HG03066 (cell line): ENCODE measurements at regions not wholly inside any gene's neighbourhood (a gene's known extent, or its start where the extent isn't known, plus 50 kb on each side); places are given as distances from the start of the nearest gene placed in this dataset.
"Not testable (repeated sequence)": the region's sequence is repeated elsewhere in the genome, so short reads cannot be mapped to it uniquely, and the experiment has no call there.

Experiments used
- ATAC-seq: cut with Tn5 transposase; IDR thresholded peaks from one replicate; pipeline ENCODE4 v1.9.1; 2021; ENCODE audit warnings: low read depth; ENCODE audit not compliant: unreplicated experiment

GRCh38 chr7:46948716-46949115, 633.2 kb downstream of the TNS3 start:
- ATAC-seq, result no peak

DNA sequence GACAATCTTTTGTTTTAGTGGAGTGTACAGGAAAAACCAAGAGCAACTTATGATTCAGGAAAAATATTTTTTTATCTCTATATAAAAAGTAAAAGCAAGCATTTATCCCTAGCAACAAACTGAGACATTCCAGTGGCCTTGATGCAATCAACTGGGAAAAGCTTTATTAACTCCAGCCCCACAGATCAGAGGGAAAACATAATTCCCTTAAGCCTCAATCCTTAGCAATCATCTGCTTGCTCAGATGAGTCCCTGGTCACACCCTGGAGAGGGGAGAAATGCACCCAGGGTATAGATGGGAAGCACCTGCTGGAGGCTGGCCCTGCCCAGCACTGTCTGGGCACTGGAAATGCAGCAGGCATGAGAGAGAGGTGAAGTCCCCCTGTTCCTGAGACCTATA, 636.6 kb downstream of the TNS3 start:
- ATAC-seq, result no peak

GRCh38 chr7:46943996-46944395, 637.9 kb downstream of the TNS3 start:
- no peak for ATAC-seq

DNA sequence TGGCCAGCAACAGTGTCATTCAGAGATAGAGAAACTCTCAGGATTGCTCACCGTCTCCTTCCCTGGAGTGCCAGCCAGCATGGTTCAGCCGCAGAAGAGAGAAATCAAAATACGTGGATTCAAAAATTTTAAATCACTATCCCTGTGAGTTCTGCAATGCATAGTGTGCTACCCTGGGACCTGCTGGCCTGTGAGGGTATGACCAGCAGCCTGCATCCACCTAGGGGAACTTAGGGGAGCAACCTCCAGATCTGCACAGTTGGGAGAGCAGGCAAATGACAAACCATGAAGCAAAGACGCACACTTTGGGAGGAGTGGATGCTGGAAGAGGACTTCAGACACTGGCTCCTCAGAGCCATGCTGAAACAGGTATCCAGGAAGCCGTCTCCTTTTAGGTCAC, 639.3 kb downstream of the TNS3 start:
- no peak for ATAC-seq

GRCh38 chr7:46940178-46940577, 641.7 kb downstream of the TNS3 start:
- ATAC-seq, result no peak

DNA sequence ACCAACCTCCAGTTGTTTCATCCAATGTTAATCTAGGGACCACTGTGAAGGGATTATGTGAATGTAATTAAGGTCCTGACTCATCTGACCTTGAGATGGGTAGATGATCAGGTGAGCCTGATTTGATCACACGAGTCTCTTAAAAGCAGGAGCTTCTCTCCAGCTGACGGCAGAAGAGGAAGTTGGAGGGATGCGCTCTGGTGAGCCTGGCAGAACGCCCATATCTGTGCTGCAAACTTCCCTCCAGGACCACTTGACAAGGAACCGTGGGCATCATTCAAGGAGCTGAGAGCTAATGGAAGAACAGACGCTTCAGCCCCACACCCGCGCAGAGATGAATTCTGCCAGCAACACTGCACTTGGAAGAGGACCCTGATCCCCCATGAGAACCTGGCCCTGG, 642.4 kb downstream of the TNS3 start:
- no peak for ATAC-seq

- no peak for ATAC-seq
Measured at GRCh38 chr7:46939089-46939488, 642.8 kb downstream of the TNS3 start.

- no peak for ATAC-seq
Measured at GRCh38 chr7:46937826-46938225, 644.1 kb downstream of the TNS3 start.

DNA sequence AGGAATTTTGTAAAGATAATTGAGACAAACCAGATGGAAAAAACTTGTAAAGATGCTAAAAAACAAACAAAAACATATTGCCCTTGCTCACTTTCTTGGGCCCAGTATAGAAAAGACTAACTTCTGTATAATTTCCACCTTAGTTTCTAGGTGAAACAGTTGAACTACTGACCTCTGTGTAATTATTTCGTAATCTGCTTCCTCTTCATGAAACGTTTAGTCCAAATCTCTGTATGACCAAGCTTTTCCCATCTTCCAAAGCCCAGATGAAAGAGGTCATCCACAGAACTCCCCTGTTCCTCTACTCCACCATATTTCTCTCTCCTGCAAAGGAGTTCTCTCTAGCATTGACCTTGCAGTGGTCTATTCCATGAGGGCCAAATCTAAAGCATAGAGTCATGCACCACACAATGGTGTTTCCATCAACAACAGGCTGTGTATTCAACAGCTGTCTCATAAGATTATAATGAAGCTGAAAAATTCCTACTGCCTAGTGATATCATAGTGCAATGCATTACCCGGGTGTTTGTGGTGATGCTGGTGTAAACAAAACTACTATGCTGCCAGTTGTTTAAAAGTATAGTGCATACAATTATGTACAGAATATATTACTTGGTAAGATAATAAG, 647.6 kb downstream of the TNS3 start:
- ATAC-seq, result no peak

DNA sequence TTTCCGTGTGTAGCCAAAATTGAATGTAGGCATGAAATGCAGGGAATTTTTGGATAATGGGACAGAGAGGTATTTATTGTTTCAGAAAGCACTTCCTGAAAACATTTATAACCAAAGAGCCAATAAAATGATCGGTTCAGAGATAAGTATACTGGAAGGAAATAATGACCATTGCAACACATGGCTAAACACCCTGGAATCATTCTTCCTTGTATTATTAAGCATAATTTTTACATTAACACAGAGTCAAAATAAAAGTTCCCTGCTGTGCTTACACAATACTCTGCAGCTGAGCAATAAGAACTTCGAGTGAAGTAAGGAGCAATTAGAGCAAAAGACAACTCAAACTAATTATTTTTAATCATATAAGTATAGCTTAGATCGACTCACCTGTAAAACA, 648.3 kb downstream of the TNS3 start:
- ATAC-seq, result no peak

DNA sequence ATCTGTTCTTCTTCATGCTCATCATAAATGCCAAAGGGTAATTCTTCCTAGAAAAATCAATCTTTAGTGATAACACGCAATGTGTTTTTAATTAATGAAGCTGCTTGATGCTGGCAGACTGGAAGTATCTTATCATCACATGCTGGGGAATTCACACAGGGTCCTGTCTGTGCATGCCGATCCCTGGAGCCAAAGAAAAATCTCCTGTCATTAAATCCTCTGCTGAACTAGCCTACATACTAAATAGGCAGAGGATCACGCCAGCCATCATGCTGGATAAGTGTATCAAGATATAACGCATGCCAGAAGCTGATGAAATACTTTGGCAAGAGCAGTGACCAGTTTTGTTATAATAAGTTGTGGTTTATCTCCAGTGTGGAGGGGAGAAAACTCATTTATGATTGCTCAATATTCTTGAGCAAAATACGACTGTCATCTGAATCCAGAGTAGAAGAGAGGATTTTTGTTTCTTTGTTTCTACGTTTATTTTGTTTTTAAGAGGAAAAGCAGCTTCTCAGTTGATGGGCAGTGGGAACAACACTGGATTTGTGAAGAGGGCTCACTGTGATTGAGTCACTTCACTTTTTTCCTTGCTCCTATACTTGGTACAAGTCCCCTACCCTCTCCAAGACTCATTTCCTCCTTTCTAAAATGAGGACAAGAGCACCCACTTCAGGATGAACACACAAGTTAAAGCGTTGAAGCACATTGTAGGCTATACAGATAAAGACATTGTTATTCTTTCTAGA, 649.1 kb downstream of the TNS3 start:
- no peak for ATAC-seq

DNA sequence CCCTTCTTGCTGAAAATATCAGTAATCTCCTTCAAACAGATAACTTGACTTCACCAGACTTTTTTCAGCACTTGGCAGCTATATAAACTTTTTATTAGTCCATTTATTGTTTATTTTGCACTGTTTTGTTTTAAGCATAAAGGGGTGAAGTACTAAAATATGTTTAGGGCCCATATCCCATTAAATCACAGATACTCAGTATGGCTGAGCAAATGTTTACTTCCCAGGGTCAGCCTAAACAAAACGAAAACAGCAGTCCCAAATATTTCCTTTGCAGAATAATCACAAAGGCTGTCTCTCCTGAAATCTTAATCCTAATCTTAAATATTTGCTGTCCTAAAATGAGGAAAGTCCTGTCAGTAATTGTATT, 649.6 kb downstream of the TNS3 start:
- no peak for ATAC-seq

- ATAC-seq, result no peak
Measured at GRCh38 chr7:46930366-46930765, 651.5 kb downstream of the TNS3 start.

- ATAC-seq, result no peak
Measured at GRCh38 chr7:46929359-46929758, 652.6 kb downstream of the TNS3 start.

- no peak for ATAC-seq
Measured at GRCh38 chr7:46928719-46929118, 653.2 kb downstream of the TNS3 start.

DNA sequence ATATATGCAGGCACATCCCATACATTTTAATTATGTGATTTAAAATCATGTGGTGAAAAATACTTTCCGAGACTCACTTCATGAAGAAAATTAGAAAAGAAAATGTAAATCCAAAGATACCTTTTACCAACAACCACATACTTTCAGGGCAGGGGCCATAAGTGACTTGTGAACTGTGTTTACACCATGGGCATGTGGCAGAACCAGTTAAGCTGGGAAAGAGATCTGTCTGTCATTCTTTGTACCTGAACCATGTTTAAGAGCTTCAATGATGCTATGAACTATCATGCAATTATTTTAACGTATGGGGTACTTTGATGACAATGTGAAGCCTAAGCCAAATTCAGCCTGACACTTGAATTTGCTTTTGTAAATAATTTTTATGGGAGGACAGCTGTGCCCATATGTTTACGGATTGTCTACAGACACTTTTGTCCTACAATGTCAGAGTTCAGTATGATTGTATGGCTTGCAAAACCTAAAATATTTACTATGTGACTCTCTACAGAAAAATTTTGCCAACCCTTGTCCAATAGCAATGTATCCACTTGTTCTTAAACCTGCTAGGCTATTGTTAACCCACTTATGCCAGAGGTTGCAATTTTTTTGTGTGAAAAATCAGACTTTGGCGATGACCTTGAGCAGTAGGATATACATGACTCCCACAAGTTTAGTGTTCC, 654.6 kb downstream of the TNS3 start:
- no peak for ATAC-seq

- ATAC-seq, result no peak
Measured at GRCh38 chr7:46916581-46916980, 665.3 kb downstream of the TNS3 start.

DNA sequence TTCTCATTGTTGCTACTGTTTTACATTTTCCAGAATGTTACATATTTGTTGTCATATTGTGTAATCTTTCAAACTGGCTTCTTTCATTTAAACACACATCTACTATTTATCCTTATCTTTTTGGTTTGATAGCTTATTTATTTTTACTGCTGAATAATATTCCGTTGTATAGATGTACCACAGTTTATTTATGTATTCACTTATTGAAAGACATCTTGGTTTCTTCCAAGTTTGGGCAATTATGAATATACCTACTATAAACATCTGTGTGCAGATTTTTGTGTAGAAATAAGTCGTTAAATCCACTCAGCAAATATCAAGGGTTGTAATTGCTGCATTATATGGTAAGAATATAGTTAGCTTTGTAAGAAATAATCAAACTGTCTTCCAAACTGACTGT, 669.2 kb downstream of the TNS3 start:
- no peak for ATAC-seq

DNA sequence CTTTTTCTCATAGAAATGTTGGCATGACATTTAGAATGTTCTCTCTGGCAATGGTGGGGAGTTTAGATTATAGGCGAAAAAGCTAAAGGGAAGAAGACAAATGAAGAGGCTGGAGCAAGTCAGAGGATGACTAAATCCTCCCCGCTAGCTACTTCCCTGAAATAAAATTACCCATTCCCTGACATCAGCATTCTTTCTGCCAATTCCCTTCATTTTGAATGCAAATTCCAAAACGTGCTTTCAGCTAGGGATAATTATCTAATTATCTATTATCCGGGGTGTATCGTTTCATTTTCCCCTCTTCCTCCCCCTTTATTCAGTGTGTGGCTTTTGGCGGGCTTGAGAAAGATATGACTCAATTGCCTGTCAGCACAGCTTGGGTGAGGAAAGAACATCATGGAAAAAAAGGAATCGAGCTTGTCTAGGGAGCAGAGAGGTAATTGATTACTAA, 672.3 kb downstream of the TNS3 start:
- ATAC-seq, result no peak

GRCh38 chr7:46908770-46909169, 673.1 kb downstream of the TNS3 start:
- no peak for ATAC-seq

DNA sequence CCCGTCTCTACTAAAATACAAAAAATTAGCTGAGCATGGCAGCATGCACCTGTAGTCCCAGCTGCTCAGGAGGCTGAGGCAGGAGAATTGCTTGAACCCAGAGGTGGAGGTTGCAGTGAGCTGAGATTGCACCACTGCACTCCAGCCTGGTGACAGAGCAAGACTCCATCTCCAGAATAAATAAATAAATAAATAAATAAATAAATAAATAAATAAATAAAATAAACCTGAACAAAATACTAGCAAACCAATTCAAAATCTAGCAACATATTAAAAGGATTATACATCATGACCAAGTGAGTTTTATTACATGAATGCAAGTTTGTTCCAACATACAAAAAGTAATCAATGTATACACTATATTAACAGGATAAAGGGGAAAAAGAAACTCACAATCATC, 677.4 kb downstream of the TNS3 start:
- not testable (repeated sequence) for ATAC-seq

DNA sequence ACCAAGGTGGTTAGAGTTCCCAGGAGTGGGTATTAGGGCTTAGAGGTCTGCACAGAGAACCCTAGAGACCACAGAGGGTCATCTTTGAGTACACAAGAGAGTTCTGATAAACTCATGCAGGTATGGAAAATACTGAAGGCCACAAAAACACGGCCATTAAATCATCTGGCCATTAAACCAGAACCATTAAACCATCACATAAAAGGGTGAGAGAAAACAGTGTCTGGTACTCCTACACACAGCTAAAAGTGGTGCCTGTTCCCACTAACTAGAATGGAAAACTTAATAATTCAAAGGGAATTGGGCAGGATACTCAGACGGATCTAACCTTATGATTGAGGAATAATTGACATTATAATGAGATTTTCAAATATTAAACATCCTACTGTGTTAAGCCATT, 679.4 kb downstream of the TNS3 start:
- no peak for ATAC-seq
